Activated CD4-positive, alpha-beta T cell treated with anti-CD3 and anti-CD28 coated beads, Interleukin-2, amount 50 U/mL, for 4 hours (primary cell): ENCODE measurements at regions not wholly inside any gene's neighbourhood (a gene's known extent, or its start where the extent isn't known, plus 50 kb on each side); places are given as distances from the start of the nearest gene placed in this dataset.
"Not testable (repeated sequence)": the region's sequence is repeated elsewhere in the genome, so short reads cannot be mapped to it uniquely, and the experiment has no call there.

ENCODE experiments used
- DNase-seq, 2 experiments: peaks; one replicate each; pipeline ENCODE4 v3.0.0-alpha.2; 2020

DNA sequence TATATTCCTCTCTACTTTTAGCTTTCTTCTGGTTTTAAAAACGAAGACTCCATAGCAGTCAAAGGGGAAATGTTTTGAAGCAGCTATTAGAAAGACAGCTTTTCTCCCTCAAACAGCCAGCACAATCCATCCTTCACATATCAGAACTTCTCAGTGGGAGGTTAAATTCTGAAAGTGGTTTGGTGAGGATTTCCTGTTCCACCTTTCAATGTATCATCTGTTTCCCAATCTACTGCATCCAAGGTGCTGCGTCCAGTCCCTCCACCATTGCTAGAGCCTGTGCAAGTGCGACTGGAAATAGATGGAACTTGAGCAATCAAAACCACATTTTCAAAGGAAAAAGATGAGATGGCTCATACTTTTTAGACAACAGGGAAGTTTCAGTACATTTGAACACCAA lies 508.3 kb upstream of the ARID1B start:
- no peak for DNase-seq

GRCh38 chr6:156262014-156262413 lies 515.2 kb upstream of the ARID1B start:
- DNase-seq = no peak

GRCh38 chr6:156260815-156261214 lies 516.4 kb upstream of the ARID1B start:
- DNase-seq = no peak

GRCh38 chr6:156258981-156259380 lies 518.2 kb upstream of the ARID1B start:
- no peak for DNase-seq

DNA sequence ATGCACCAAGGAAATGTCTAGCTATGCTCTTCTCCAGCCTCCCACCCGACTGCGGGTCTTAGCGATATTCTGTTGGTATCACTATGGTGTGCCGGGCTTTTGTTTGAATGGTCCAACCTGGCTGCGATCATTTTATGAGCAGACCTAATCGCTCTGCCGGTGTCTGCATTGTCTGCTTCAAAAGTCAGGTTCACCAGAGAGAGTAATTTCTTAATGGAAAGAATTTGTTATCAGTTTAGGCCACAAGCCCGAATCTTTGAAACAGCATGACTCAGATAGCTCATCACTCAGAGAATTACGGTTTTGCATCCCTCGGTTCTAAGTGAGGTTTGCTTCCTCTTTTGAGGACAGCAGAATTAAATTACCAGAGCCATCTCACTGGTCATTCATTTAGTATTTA lies 521.0 kb upstream of the ARID1B start:
- no peak for DNase-seq

- DNase-seq = no peak
Observed at GRCh38 chr6:156254240-156254639, 522.9 kb upstream of the ARID1B start.

DNA sequence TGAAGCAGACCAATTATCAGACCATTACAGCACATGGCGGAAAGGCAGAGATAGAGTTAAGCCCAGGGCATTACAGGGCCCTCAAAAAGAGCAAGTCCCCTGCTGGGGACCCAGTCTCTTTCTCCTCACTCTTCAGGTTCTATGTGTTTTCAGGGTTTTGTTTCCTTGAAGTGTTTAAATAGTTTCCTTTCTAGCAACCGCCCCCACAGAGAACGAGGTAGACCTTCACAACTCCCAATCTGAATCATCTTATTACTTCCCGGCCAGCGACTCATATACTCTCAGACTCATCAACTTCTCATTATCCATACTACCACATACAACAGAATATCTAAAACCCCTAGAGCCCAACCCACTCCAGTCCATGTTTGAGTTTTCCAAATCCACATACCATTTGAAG lies 526.6 kb upstream of the ARID1B start:
- peak in 1 of 2 experiments; percentile 4 for DNase-seq

DNA sequence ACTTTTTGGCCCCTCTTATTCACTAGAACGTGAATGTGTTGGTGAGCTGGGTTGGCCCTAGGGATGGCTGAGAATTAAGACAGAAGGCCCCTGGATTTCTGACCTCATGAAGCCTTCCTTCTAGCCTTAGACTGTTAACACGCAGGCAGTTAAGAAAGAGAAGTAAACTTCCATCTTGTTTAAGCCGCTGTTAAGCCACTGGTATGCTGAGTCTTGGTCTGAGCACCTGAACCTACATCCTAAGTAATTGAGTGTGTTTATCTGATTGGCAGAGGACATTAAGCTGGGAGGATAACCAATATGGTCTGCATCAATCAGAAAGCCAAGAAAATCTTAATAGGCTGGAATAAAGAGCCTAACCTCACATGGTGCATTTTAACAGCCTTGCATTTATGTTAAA lies 535.0 kb upstream of the ARID1B start:
- DNase-seq = no peak

DNA sequence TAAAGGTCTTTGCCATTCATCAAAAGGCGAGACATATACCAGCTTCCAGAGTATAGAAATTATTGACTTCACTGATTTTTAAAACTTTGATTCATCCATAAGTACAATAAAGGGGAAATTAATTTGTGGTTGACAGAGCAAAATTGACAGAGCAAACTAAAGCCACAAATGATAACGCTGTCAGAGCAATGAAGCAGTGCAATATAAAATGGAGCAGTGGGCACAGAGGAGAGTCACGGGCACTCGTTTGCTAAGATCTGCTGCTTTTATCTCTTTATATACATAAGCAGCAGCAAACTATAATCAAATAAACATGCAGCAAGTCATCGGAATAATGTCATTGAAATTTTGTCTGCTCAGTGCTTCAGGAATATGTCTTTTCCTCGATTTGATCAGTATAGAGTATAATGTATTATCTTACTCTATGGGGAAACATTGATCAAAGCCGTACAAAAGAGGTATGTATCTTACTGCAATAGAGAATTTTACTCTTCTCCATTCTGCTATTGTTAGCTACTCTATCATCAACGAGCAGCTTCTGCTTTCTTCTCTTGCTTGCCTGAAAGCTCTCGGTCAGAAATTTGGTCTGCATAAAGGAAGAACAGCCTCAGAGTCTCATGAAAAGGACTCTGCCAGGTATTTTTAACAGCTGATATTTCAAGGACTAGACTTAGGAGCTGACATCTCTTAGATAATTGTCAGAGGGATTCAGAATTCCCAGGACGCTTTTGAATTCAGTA lies 546.0 kb upstream of the ARID1B start:
- DNase-seq = no peak

- DNase-seq = no peak
Observed at GRCh38 chr6:156219973-156220372, 557.2 kb upstream of the ARID1B start.

DNA sequence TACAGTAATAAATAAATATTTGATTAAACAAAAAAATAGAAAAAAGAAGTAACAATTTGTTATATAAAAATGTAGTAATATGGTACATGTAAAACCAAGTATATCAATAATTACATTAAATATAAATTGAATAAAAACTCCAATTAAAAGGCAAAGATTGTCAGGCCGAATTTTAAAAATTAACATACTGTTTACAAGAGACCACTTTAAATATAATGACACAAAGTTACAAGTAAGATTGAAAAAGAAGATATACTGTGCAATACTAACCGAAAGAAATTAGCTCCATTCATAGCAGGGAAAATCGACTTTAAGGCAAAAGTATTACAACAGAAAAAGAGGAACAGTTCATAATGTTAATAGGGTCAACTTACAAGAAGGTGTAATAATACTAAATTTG lies 571.5 kb upstream of the ARID1B start:
- no peak for DNase-seq

GRCh38 chr6:156199182-156199581 lies 578.0 kb upstream of the ARID1B start:
- no peak for DNase-seq

GRCh38 chr6:156197513-156197912 lies 579.7 kb upstream of the ARID1B start:
- no peak for DNase-seq

GRCh38 chr6:156194981-156195380 lies 582.2 kb upstream of the ARID1B start:
- DNase-seq = no peak

- DNase-seq = no peak
Observed at GRCh38 chr6:156193381-156193780, 583.8 kb upstream of the ARID1B start.

- DNase-seq = no peak
Observed at GRCh38 chr6:156191895-156192294, 585.3 kb upstream of the ARID1B start.

GRCh38 chr6:156191390-156191789 lies 585.8 kb upstream of the ARID1B start:
- DNase-seq = not testable (repeated sequence)

DNA sequence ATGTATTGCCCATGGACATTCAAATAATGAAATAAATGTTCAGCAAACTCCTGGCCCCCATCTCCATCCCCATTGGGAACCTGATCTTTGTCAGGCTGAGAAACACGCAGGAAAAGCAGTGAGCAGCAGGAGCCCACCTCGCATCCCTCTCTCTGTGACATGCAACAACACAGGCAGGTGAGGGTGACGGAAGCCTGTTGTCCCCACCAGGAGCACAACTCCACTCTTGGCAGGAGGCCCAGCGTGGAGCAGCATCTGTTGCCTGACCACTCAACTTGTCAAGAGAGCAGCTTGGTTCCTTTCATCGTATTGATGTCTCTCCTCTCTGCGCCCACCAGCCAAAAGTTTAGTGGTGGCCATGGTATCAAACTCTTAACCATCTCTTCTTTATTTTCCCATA lies 586.9 kb upstream of the ARID1B start:
- no peak for DNase-seq

DNA sequence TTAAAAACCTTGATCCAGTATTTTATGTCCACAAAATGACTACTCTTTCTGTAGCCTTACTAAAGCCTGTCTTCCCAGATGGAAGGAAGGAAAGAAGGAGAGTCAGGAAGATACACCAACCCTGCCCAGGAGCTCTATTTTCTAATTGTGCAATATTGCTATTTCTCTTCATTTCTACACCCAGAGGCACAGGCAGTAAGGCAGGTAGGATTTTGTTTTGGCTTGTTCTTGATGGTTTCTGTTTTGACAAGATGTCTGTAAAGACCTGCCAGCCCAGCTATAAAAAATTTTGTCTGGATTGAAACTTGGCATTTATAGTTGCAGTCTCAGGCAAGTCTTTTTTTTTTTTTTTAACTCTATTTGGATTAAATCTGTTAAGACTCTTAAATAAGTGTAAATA lies 587.5 kb upstream of the ARID1B start:
- DNase-seq = no peak

DNA sequence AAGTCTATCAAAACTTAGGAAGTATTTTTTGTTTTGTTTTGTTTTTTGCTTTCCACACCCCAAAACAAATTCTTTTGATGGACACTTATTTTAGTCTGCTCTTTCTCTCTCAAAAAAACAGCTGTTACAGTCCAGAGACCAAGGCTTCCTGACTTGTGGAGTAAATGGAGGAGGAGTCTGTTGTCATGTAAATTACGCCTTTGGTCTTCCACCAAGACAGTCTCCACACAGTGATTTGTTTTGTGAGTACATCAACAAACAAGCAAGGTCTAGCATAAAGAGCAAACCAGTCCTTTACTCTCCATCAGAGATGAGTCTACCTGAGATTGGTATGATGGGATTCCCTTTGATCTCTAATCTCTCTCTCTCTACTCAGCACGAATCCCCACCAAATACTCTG lies 588.0 kb upstream of the ARID1B start:
- no peak for DNase-seq

DNA sequence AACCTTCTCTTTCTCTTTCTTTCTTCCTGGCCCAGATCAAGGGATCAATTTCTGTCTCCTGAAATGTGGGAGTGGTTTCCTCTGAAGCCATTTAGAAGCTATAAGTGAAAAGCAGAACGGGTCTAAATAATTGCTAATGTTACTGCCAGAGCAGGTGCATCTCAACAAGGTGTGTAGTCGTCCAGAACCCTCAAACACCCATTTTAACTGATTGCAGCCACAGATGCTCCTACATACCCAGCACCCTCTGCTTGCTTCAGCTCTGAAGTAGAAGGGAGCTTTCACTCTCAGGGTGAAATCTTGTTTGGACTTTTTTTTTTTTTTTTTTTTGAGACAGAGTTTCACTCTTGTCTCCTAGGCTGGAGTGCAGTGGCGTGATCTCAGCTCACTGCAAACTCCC lies 592.1 kb upstream of the ARID1B start:
- no peak for DNase-seq

DNA sequence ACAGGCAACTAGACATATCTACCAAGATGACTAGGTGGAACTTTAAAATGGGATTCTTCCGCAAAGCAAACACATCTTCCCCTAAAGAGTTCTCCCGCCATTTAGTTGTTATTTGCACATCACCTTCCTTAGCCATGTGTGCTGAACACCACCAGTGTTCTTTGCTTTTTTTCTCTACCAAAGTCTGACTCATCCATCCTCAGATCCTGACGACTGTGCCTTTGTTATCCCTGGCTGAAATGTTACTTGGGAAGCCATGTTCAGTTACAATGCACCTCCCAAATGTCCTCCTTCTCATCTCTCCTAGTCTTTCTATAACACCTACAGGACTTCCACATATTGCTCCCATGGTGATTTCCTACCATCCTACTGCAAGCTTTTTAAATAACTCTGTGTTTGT lies 593.5 kb upstream of the ARID1B start:
- no peak for DNase-seq

DNA sequence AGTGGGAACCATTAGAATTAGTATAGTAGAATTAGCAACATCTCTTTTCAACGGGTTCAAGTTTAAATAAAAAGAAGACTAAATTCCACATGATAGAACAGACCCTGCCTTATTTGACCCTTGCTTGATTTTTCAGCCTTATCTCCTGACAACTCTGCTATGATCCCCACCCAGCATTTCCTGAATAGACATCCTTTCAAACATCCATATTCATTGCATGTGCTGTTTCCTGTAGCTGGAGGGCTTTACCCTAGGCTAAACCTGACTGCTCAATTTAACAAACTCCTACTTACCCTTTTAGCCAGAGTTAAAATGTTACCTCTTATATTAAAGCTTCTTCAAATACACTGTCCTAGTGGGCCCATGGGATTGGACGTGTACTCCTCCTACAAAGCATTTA lies 594.8 kb upstream of the ARID1B start:
- DNase-seq = no peak

GRCh38 chr6:156181506-156181905 lies 595.7 kb upstream of the ARID1B start:
- no peak for DNase-seq

- DNase-seq = no peak
Observed at GRCh38 chr6:156175971-156176421, 601.2 kb upstream of the ARID1B start.
